ENCODE measurements at regions not wholly inside any gene's neighbourhood (a gene's known extent, or its start where the extent isn't known, plus 50 kb on each side); places are given as distances from the start of the nearest gene placed in this dataset.

- no peak overlapping the region for H3K9ac ChIP-seq (ENCODE audit: insufficient read depth, low read length)
- no peaks in the 10 kb centered on the region for H3K9me3 ChIP-seq (ENCODE audit: control insufficient read depth, insufficient read depth, low read depth, low read length)
- no peak overlapping the region for H3K4me2 ChIP-seq (ENCODE audit: extremely low read depth, insufficient read depth, low read length)
- no peaks in the 10 kb centered on the region for H3K4me1 ChIP-seq (ENCODE audit: control insufficient read depth, extremely low read depth, insufficient read depth, low read length)
- H3K27me3 ChIP-seq (ENCODE audit: control insufficient read depth, insufficient read depth, low read length) = peaks cover 6% of the 10 kb centered on the region
- peaks cover 2% of the 10 kb centered on the region for H4K20me1 ChIP-seq (ENCODE audit: control insufficient read depth, extremely low read depth, insufficient read depth, low read length)
- no peak overlapping the region for H3K4me3 ChIP-seq (replicated peaks in 1 of 4; ENCODE audit: control extremely low read depth in 1 of 4, insufficient read depth in 1 of 4, low read depth in 3 of 4, low read length in 4 of 4)
- DNase-seq (ENCODE audit: low read depth in 2 of 2) = no peak
- TF ChIP-seq EZH2 (IDR thresholded peaks at IDR 0.05; ENCODE audit: low read length, missing control alignments) = no peak
- no peak for TF ChIP-seq CTCF (conservative IDR thresholded peaks at IDR 0.05 in 1 of 2, IDR thresholded peaks at IDR 0.05 in 1 of 2; ENCODE audit: low read depth in 1 of 2, low read length in 2 of 2)
- H3K36me3 ChIP-seq (ENCODE audit: control insufficient read depth, insufficient read depth, low read length) = no peaks in the 10 kb centered on the region
- no peak overlapping the region for H2AFZ ChIP-seq (ENCODE audit: low read length)
- H3K27ac ChIP-seq (ENCODE audit: insufficient read depth, low read length) = no peak overlapping the region
- no peaks in the 10 kb centered on the region for H3K79me2 ChIP-seq (ENCODE audit: control insufficient read depth, insufficient read depth, low read length)
Observed at GRCh38 chr11:76276781-76277155, 70.5 kb upstream of the WNT11 start.

- Histone ChIP-seq H3K36me3 (ENCODE audit: control insufficient read depth, insufficient read depth, low read length) (no peaks in the 10 kb centered on the region), H3K79me2 (ENCODE audit: control insufficient read depth, insufficient read depth, low read length) (no peaks in the 10 kb centered on the region), H2AFZ (ENCODE audit: low read length) (no peak overlapping the region), H3K9ac (ENCODE audit: insufficient read depth, low read length) (no peak overlapping the region), H3K27me3 (ENCODE audit: control insufficient read depth, insufficient read depth, low read length) (peaks cover 6% of the 10 kb centered on the region), H3K27ac (ENCODE audit: insufficient read depth, low read length) (no peak overlapping the region), H3K4me3 (replicated peaks in 1 of 4; ENCODE audit: control extremely low read depth in 1 of 4, insufficient read depth in 1 of 4, low read depth in 3 of 4, low read length in 4 of 4) (no peak overlapping the region), H3K4me2 (ENCODE audit: extremely low read depth, insufficient read depth, low read length) (no peak overlapping the region), H3K9me3 (ENCODE audit: control insufficient read depth, insufficient read depth, low read depth, low read length) (no peaks in the 10 kb centered on the region), H3K4me1 (ENCODE audit: control insufficient read depth, extremely low read depth, insufficient read depth, low read length) (no peaks in the 10 kb centered on the region), H4K20me1 (ENCODE audit: control insufficient read depth, extremely low read depth, insufficient read depth, low read length) (peaks cover 2% of the 10 kb centered on the region)
- TF ChIP-seq CTCF (conservative IDR thresholded peaks at IDR 0.05 in 1 of 2, IDR thresholded peaks at IDR 0.05 in 1 of 2; ENCODE audit: low read depth in 1 of 2, low read length in 2 of 2) = no peak
- TF ChIP-seq EZH2 (IDR thresholded peaks at IDR 0.05; ENCODE audit: low read length, missing control alignments) = no peak
- DNase-seq (ENCODE audit: low read depth in 2 of 2) = no peak
Observed at GRCh38 chr11:76276046-76276780, 69.9 kb upstream of the WNT11 start.

- H3K4me3 ChIP-seq (replicated peaks in 1 of 4; ENCODE audit: control extremely low read depth in 1 of 4, insufficient read depth in 1 of 4, low read depth in 3 of 4, low read length in 4 of 4) = no peak overlapping the region
- no peak for DNase-seq (ENCODE audit: low read depth in 2 of 2)
- no peak overlapping the region for H3K9ac ChIP-seq (ENCODE audit: insufficient read depth, low read length)
- no peaks in the 10 kb centered on the region for H3K9me3 ChIP-seq (ENCODE audit: control insufficient read depth, insufficient read depth, low read depth, low read length)
- peaks cover 6% of the 10 kb centered on the region for H3K27me3 ChIP-seq (ENCODE audit: control insufficient read depth, insufficient read depth, low read length)
- H3K27ac ChIP-seq (ENCODE audit: insufficient read depth, low read length) = no peak overlapping the region
- peaks cover 2% of the 10 kb centered on the region for H4K20me1 ChIP-seq (ENCODE audit: control insufficient read depth, extremely low read depth, insufficient read depth, low read length)
- H3K79me2 ChIP-seq (ENCODE audit: control insufficient read depth, insufficient read depth, low read length) = no peaks in the 10 kb centered on the region
- no peaks in the 10 kb centered on the region for H3K36me3 ChIP-seq (ENCODE audit: control insufficient read depth, insufficient read depth, low read length)
- no peak for TF ChIP-seq EZH2 (IDR thresholded peaks at IDR 0.05; ENCODE audit: low read length, missing control alignments)
- no peak for TF ChIP-seq CTCF (conservative IDR thresholded peaks at IDR 0.05 in 1 of 2, IDR thresholded peaks at IDR 0.05 in 1 of 2; ENCODE audit: low read depth in 1 of 2, low read length in 2 of 2)
- H3K4me2 ChIP-seq (ENCODE audit: extremely low read depth, insufficient read depth, low read length) = no peak overlapping the region
- H3K4me1 ChIP-seq (ENCODE audit: control insufficient read depth, extremely low read depth, insufficient read depth, low read length) = no peaks in the 10 kb centered on the region
- H2AFZ ChIP-seq (ENCODE audit: low read length) = no peak overlapping the region
Observed at GRCh38 chr11:76275446-76275845, 69.1 kb upstream of the WNT11 start.

Measured in fibroblast of lung (primary cell).